MCF 10A (cell line): ENCODE measurements at regions not wholly inside any gene's neighbourhood (a gene's known extent, or its start where the extent isn't known, plus 50 kb on each side); places are given as distances from the start of the nearest gene placed in this dataset.

Experiments used
- BruUV-seq: library from RNA; stranded (reverse); fragments of 400-500 nt; replicated peaks from 2 replicates; lab custom pipeline; 2021; lab: Mats Ljungman, UMichigan
- CTCF ChIA-PET: fragments of 300-600 bp; sonication (Branson Sonifier 250); formaldehyde crosslinking; extraction: SDS; loops from one replicate; lab custom pipeline; 2021; ENCODE audit warnings: antibody characterized with exemption, inconsistent platforms; lab: Yijun Ruan, JAX
- POLR2A ChIA-PET: fragments of 300-600, 350-650 bp; sonication (Branson Sonifier 250); formaldehyde crosslinking; extraction: SDS; loops from one replicate; lab custom pipeline; 2020; ENCODE audit warnings: antibody characterized with exemption, inconsistent platforms; lab: Yijun Ruan, JAX
- DNase-seq: peaks from one replicate; pipeline ENCODE4 v3.0.0-alpha.2; 2018; ENCODE audit not compliant: unreplicated experiment
- H3K27ac Mint-ChIP-seq: one replicate; pipeline ENCODE4 v1.8.0; 2022; ENCODE audit warnings: mild to moderate bottlenecking, low read depth, mixed read lengths; ENCODE audit not compliant: unreplicated experiment
- H3K27me3 Mint-ChIP-seq: one replicate; pipeline ENCODE4 v1.8.0; 2022; ENCODE audit warnings: mixed read lengths; ENCODE audit not compliant: insufficient read depth, unreplicated experiment
- H3K36me3 Mint-ChIP-seq: one replicate; pipeline ENCODE4 v1.8.0; 2022; ENCODE audit warnings: mild to moderate bottlenecking, moderate library complexity, mixed read lengths; ENCODE audit not compliant: insufficient read depth, unreplicated experiment
- H3K4me1 Mint-ChIP-seq: one replicate; pipeline ENCODE4 v1.8.0; 2022; ENCODE audit warnings: mixed read lengths; ENCODE audit not compliant: insufficient read depth, unreplicated experiment
- H3K4me3 Mint-ChIP-seq: one replicate; pipeline ENCODE4 v1.8.0; 2022; ENCODE audit warnings: mild to moderate bottlenecking, moderate library complexity, mixed read lengths; ENCODE audit not compliant: unreplicated experiment
- H3K9me3 Mint-ChIP-seq: one replicate; pipeline ENCODE4 v1.8.0; 2022; ENCODE audit warnings: mixed read lengths; ENCODE audit not compliant: unreplicated experiment
- CTCF ChIP-seq: fragments of 200-600 bp; IDR thresholded peaks from one replicate; pipeline ENCODE4 v1.8.0; 2022; ENCODE audit warnings: antibody characterized with exemption, mild to moderate bottlenecking; ENCODE audit not compliant: unreplicated experiment
- intact Hi-C: fragments of 100-400 bp; cut with micrococcal nuclease; formaldehyde crosslinking; loops from 2 replicates; pipeline ENCODE4 v1.14.1; 2022

- Mint-ChIP-seq H3K27ac (no peak overlapping the region), H3K4me1 (no peaks in the 10 kb centered on the region), H3K36me3 (no peaks in the 10 kb centered on the region), H3K27me3 (no peaks in the 10 kb centered on the region), H3K4me3 (no peak overlapping the region), H3K9me3 (peaks cover 42% of the 10 kb centered on the region)
- intact Hi-C loops: no loop called here
- POLR2A ChIA-PET: no interaction called here
- CTCF ChIA-PET: no interaction called here
- TF ChIP-seq CTCF: no peak
- DNase-seq: no peak
- BruUV-seq: no TSS peak
Measured at GRCh38 chr11:115886422-115886733, 382.2 kb upstream of the CADM1 start.

- no TSS peak for BruUV-seq
- Mint-ChIP-seq H3K27ac (no peak overlapping the region), H3K4me1 (no peaks in the 10 kb centered on the region), H3K27me3 (no peaks in the 10 kb centered on the region), H3K9me3 (peaks cover 38% of the 10 kb centered on the region), H3K36me3 (no peaks in the 10 kb centered on the region), H3K4me3 (no peak overlapping the region)
- no peak for DNase-seq
- CTCF ChIA-PET: no interaction called here
- TF ChIP-seq CTCF: no peak
- POLR2A ChIA-PET: no interaction called here
- intact Hi-C loops: no loop called here
Measured at GRCh38 chr11:115885535-115886421, 381.6 kb upstream of the CADM1 start.

- H3K4me3 Mint-ChIP-seq: no peak overlapping the region
- H3K27ac Mint-ChIP-seq: no peak overlapping the region
- H3K36me3 Mint-ChIP-seq: no peaks in the 10 kb centered on the region
- peaks cover 30% of the 10 kb centered on the region for H3K9me3 Mint-ChIP-seq
- TF ChIP-seq CTCF: no peak
- BruUV-seq: no TSS peak
- H3K27me3 Mint-ChIP-seq: no peaks in the 10 kb centered on the region
- intact Hi-C loops: no loop called here
- ChIA-PET CTCF (interaction anchor here (0.7 kb wide), 1 partner anchor 332 kb away, joined by 4 read pairs; no protein-coding TSS in a partner anchor), POLR2A (no interaction called here)
- DNase-seq: no peak
- H3K4me1 Mint-ChIP-seq: no peaks in the 10 kb centered on the region
Measured at GRCh38 chr11:115884800-115885534, 380.8 kb upstream of the CADM1 start.

GRCh38 chr11:115874843-115875242, 370.6 kb upstream of the CADM1 start:
- no peaks in the 10 kb centered on the region for H3K27me3 Mint-ChIP-seq
- DNase-seq: no peak
- ChIA-PET POLR2A (interaction anchor here (0.6 kb wide), 1 partner anchor 1645 kb away, joined by 3 read pairs; no protein-coding TSS in a partner anchor), CTCF (no interaction called here)
- no TSS peak for BruUV-seq
- peaks cover 7% of the 10 kb centered on the region for H3K9me3 Mint-ChIP-seq
- H3K4me3 Mint-ChIP-seq: no peak overlapping the region
- no peak for TF ChIP-seq CTCF
- H3K36me3 Mint-ChIP-seq: no peaks in the 10 kb centered on the region
- no peak overlapping the region for H3K27ac Mint-ChIP-seq
- intact Hi-C loops: no loop called here
- H3K4me1 Mint-ChIP-seq: no peaks in the 10 kb centered on the region
